LNCaP clone FGC (cell line): ENCODE measurements at regions not wholly inside any gene's neighbourhood (a gene's known extent, or its start where the extent isn't known, plus 50 kb on each side); places are given as distances from the start of the nearest gene placed in this dataset.

Experiments used
- DNase-seq: peaks from one replicate; pipeline ENCODE4 v3.0.0-alpha.2; 2011; ENCODE audit warnings: low read depth
- H3K4me3 ChIP-seq: 2 replicates; pipeline ENCODE4 v1.5.1; 2011; ENCODE audit warnings: mild to moderate bottlenecking, low read depth, low read length, control low read depth
- TF ChIP-seq, protein P1 (sequence below): IDR thresholded peaks from 2 replicates; pipeline ENCODE4 v1.5.1; 2012; ENCODE audit warnings: mild to moderate bottlenecking; ENCODE audit not compliant: control insufficient read depth, insufficient read depth; ENCODE audit errors: extremely low read depth

DNA sequence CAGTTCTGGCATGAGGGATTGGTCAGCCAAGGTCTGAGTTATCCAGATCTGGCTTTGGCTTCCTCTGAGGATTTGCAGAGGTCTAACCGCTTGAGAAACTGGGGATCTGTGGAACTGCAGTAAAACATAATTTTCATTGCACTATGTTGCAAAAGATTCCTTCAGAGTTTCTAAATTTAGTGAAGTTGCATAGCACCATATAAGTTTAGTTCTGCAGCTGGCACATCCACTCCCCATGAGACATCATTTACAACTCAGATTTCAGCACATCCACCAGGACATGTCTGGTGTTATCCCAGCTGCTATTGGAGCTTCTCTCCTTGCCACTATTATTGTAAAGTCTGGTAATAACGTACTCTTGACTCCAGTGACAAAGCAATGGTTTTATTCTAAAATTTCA lies 181.5 kb downstream of the CWF19L2 start:
- no peak for DNase-seq
- TF ChIP-seq, protein P1, sequence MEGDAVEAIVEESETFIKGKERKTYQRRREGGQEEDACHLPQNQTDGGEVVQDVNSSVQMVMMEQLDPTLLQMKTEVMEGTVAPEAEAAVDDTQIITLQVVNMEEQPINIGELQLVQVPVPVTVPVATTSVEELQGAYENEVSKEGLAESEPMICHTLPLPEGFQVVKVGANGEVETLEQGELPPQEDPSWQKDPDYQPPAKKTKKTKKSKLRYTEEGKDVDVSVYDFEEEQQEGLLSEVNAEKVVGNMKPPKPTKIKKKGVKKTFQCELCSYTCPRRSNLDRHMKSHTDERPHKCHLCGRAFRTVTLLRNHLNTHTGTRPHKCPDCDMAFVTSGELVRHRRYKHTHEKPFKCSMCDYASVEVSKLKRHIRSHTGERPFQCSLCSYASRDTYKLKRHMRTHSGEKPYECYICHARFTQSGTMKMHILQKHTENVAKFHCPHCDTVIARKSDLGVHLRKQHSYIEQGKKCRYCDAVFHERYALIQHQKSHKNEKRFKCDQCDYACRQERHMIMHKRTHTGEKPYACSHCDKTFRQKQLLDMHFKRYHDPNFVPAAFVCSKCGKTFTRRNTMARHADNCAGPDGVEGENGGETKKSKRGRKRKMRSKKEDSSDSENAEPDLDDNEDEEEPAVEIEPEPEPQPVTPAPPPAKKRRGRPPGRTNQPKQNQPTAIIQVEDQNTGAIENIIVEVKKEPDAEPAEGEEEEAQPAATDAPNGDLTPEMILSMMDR, result no peak
- no peak overlapping the region for H3K4me3 ChIP-seq

DNA sequence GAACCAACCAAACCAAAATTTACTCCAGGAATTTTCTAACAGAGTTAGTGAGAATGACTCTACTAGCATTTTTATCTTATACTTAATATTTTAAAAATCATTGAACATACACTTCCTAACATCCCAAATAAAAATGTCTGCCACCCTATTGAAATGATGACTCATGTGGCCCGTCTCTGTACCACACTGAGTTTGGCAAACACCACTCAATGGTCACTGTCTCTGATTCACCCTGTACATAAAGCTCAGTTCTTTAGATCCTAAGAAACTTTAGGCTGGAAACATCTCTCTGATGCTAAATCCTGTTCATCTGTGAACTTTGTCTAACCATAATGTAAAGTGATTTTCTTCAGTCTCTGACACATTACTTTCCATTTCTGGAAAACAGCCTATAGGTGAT lies 182.0 kb downstream of the CWF19L2 start:
- H3K4me3 ChIP-seq, result no peak overlapping the region
- no peak for DNase-seq
- TF ChIP-seq, protein P1, result no peak

DNA sequence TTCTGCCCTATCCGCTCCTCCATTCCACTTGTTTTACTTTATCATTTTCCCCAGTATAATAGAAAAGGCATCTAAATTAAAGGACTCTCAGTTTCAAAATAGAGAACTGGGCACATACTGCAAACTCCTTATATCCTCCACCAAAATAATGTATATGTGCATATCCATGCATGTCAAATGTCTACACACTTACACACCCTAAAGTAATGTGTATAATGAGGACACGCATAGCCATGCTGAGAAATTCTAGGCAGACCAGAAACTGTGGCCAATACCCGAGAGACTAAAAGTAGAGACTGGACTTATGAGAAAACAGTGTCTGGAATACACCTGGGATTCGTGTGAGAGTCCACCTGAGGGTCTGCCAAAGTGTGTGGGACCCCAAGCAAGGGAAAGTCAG lies 183.5 kb downstream of the CWF19L2 start:
- TF ChIP-seq, protein P1, result no peak

DNA sequence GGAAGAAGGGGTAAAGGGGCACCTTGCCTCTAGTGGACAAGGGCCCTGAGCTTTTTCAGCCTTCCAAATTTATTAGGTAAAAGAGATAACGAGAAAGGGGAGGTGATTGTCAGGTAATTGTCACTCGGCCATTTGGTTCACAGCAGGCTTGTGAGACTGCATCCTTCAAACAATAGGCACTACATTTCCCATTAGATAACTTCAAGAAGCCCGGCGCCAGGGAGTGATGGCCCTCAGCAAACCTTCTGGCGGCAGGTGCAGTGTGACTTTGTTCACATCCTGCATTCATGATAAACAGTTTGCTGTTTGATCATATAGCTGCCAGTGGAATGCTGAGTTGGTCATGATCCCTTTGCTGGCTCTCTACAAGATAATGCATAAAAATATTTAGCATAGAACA lies 185.1 kb downstream of the CWF19L2 start:
- TF ChIP-seq, protein P1, result no peak
- no peak overlapping the region for H3K4me3 ChIP-seq
- DNase-seq, result no peak

More for the DNA sequence above, 183.5 kb downstream of the CWF19L2 start:
- H3K4me3 ChIP-seq, result no peak overlapping the region
- no peak for DNase-seq

DNA sequence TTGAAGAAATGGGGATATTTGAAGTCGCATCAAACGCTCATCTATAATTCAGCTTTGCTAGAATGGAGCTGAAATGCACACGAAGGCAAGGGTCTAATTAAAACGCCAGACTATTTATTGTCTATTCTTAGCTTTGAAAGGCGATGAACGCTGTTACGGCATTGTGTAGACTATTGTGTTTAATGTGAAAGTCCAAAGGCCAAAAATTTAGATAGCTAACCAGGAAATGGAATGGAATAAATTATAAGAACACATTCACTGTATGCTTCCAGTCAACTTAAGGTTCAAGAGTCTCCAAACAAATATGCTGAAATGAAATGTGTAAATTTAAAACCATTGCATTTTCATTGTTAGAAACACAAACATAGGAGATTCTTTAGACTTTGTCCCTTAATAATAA lies 186.2 kb downstream of the CWF19L2 start:
- H3K4me3 ChIP-seq, result no peak overlapping the region
- DNase-seq, result no peak
- TF ChIP-seq, protein P1, result no peak

DNA sequence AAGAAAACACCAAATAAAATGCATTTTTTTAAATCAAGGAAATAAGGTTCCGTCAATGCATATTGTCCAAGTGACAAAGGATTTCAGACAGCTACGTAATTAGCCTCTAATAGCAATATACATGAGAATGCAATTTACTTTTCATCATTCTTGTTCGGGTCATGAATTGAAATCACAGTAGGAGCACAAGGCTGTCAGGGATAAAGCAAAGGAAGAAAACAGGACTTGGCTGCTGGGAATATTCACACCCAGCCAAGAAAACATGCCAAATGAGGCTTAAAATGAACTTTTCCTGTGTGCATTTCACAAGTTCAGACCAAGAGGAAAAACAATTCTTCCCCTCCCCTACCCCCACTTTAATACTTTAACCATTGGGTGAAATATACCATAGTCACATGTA lies 188.6 kb downstream of the CWF19L2 start:
- H3K4me3 ChIP-seq, result no peak overlapping the region
- DNase-seq, result no peak
- TF ChIP-seq, protein P1, result no peak

DNA sequence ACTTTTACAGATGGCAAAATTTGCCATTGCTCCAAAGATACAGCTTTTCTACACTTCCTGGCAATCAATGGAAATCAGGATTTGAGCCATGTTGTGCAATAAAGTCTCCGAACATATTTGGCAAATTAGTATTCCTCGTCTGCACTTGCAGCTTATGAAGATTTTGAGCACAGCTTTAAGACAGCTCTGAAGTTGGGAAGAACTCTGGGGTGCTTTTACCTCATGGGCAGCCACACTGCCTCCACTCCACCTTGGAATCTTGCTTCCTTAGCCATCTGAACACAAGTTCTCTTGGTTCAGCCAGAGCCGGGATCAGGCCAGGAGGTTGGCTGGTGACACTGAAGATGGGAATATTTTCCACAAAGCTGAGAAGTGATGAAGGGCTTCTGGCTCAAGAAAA lies 191.2 kb downstream of the CWF19L2 start:
- DNase-seq, result no peak
- TF ChIP-seq, protein P1, result no peak
- H3K4me3 ChIP-seq, result no peak overlapping the region
